Prostate gland (tissue), 2 donors: ENCODE measurements at regions not wholly inside any gene's neighbourhood (a gene's known extent, or its start where the extent isn't known, plus 50 kb on each side); places are given as distances from the start of the nearest gene placed in this dataset.

Source experiments
- POLR2A ChIP-seq: fragments of 450-650 bp; IDR thresholded peaks from one replicate; pipeline ENCODE4 v1.6.1; 2016; ENCODE audit warnings: antibody characterized with exemption, mild to moderate bottlenecking
- POLR2AphosphoS5 ChIP-seq: sonication (generic); formaldehyde crosslinking; IDR thresholded peaks from one replicate; pipeline ENCODE4 v1.6.1; 2017; ENCODE audit warnings: antibody characterized with exemption
- TF ChIP-seq, protein P1 (sequence below), 4 experiments: fragments of 200-600 bp in 2 of 4; fragments of 450-650 bp in 2 of 4; sonication (generic) in 2 of 4; IDR thresholded peaks; 1 replicate in 3 of 4; 2 replicates in 1 of 4; pipeline ENCODE4 v1.5.1; 2016 to 2019; ENCODE audit warnings: antibody characterized with exemption in 4 of 4, mild to moderate bottlenecking in 2 of 4, moderate library complexity in 2 of 4

DNA sequence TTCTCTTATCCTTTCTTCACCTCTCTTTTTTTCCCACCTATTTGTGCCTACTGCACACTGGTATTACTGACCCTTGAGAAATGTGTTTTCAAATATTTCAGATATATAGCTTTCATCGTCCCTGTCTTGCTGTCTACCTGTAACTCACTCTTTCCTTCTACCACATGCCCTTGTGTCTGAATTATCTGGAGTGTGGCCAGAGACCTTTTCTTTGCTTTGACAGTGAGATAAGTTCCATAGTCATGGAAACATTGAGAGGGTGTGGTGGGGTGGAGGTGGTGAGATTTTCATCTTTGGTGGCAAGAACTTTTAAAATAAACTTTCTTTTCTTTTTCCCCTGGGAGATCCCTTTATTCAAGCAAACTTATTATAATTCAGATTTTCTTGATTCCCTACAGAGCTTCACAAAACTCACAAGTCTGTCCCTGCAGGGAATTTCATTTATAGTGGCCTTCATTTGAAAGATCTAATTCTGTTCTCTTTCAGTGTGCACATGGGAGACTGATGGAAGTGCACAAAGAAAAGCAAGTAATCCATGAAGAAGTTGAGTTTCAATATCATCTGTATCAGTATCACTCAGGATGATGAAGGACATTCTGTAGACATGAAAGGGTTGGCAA is 95.7 kb downstream of the SH2D1A start:
- TF ChIP-seq, protein P1, sequence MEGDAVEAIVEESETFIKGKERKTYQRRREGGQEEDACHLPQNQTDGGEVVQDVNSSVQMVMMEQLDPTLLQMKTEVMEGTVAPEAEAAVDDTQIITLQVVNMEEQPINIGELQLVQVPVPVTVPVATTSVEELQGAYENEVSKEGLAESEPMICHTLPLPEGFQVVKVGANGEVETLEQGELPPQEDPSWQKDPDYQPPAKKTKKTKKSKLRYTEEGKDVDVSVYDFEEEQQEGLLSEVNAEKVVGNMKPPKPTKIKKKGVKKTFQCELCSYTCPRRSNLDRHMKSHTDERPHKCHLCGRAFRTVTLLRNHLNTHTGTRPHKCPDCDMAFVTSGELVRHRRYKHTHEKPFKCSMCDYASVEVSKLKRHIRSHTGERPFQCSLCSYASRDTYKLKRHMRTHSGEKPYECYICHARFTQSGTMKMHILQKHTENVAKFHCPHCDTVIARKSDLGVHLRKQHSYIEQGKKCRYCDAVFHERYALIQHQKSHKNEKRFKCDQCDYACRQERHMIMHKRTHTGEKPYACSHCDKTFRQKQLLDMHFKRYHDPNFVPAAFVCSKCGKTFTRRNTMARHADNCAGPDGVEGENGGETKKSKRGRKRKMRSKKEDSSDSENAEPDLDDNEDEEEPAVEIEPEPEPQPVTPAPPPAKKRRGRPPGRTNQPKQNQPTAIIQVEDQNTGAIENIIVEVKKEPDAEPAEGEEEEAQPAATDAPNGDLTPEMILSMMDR (IDR thresholded peaks at IDR 0.05), result no peak
- TF ChIP-seq POLR2A (no peak), POLR2AphosphoS5 (no peak)
